GM12878 (cell line): ENCODE measurements at regions not wholly inside any gene's neighbourhood (a gene's known extent, or its start where the extent isn't known, plus 50 kb on each side); places are given as distances from the start of the nearest gene placed in this dataset.

Experiments used
- ATAC-seq: fragments of 200-7000 bp; cut with Tn5 transposase; 3 replicates; pipeline ENCODE4 v1.9.1; 2020; ENCODE audit warnings: mild to moderate bottlenecking, moderate library complexity
- BruUV-seq: library from RNA; stranded (reverse); fragments of 400-500 nt; replicated peaks from 2 replicates; lab custom pipeline; 2021; lab: Mats Ljungman, UMichigan
- CTCF ChIA-PET: fragments of 300-600 bp; sonication (Branson Sonifier 250); formaldehyde crosslinking; extraction: SDS; loops from one replicate; lab custom pipeline; 2021; ENCODE audit warnings: inconsistent platforms; lab: Yijun Ruan, JAX
- POLR2A ChIA-PET: fragments of 350-600 bp; formaldehyde crosslinking; extraction: SDS; loops from one replicate; lab custom pipeline; 2021; ENCODE audit warnings: inconsistent platforms; lab: Charles Lee
- RAD21 ChIA-PET: fragments of 300-600 bp; sonication (Branson Sonifier 250); formaldehyde crosslinking; loops from one replicate; lab custom pipeline; 2023; ENCODE audit warnings: antibody characterized with exemption; ENCODE audit not compliant: unreplicated experiment; lab: Charles Lee
- SMC1A ChIA-PET: fragments of 300-600 bp; sonication (Branson Sonifier 250); formaldehyde crosslinking; loops from one replicate; lab custom pipeline; 2023; ENCODE audit not compliant: unreplicated experiment, uncharacterized antibody; lab: Charles Lee
- DNase-seq: peaks from one replicate; pipeline ENCODE4 v3.0.0-alpha.2; 2011; ENCODE audit warnings: low read depth, low spot score
- FAIRE-seq: peaks from 3 replicates; lab custom pipeline; 2011; peaks lifted over from hg19 to GRCh38; lab: Jason Lieb, UNC
- H2AFZ ChIP-seq: 2 replicates; pipeline ENCODE4 v1.6.0; 2011; ENCODE audit warnings: low read depth, low read length, control low read depth; ENCODE audit not compliant: control insufficient read depth
- H3K27ac ChIP-seq: 2 replicates; pipeline ENCODE4 v1.5.1; 2011; ENCODE audit warnings: control low read depth; ENCODE audit not compliant: control insufficient read depth, insufficient read depth
- H3K27me3 ChIP-seq, 2 experiments: replicated peaks in 1 of 2; 2 replicates each; pipeline versions ENCODE4 v1.6.0 to v1.6.1; 2011; ENCODE audit warnings: low read length in 1 of 2; ENCODE audit not compliant: control insufficient read depth in 2 of 2, insufficient read depth in 2 of 2
- H3K36me3 ChIP-seq, 2 experiments: 2 replicates each; pipeline ENCODE4 v1.5.1; 2011; ENCODE audit warnings: low read length in 1 of 2; ENCODE audit not compliant: control insufficient read depth in 2 of 2, insufficient read depth in 2 of 2
- H3K4me1 ChIP-seq: 2 replicates; pipeline ENCODE4 v1.6.1; 2011; ENCODE audit warnings: mild to moderate bottlenecking, low read length, moderate library complexity, mixed read lengths; ENCODE audit not compliant: control insufficient read depth, insufficient read depth
- H3K4me2 ChIP-seq: 2 replicates; pipeline ENCODE4 v1.6.0; 2011; ENCODE audit warnings: control low read depth; ENCODE audit not compliant: control insufficient read depth, insufficient read depth
- H3K4me3 ChIP-seq: fragments of 200-600 bp; sonication (generic); 2 replicates; pipeline ENCODE4 v1.5.1; 2016
- H3K79me2 ChIP-seq: 2 replicates; pipeline ENCODE4 v1.6.0; 2011; ENCODE audit warnings: low read length; ENCODE audit not compliant: control insufficient read depth, insufficient read depth
- H3K9ac ChIP-seq: 2 replicates; pipeline ENCODE4 v1.8.0; 2011; ENCODE audit warnings: low read length, control low read depth, mixed read lengths; ENCODE audit not compliant: control insufficient read depth, insufficient read depth
- H3K9me3 ChIP-seq: replicated peaks from 3 replicates; pipeline ENCODE4 v1.5.1; 2011; ENCODE audit warnings: mild to moderate bottlenecking, low read length; ENCODE audit not compliant: control insufficient read depth, insufficient read depth
- H4K20me1 ChIP-seq: 2 replicates; pipeline ENCODE4 v1.6.0; 2011; ENCODE audit not compliant: control insufficient read depth, insufficient read depth
- ATF2 ChIP-seq: IDR thresholded peaks from 2 replicates; pipeline ENCODE4 v1.6.1; 2012; ENCODE audit warnings: low read length, inconsistent platforms
- ATF7 ChIP-seq: fragments of 450-650 bp; IDR thresholded peaks from 2 replicates; pipeline ENCODE4 v1.6.1; 2016; ENCODE audit warnings: low read depth, mild to moderate bottlenecking
- BACH1 ChIP-seq: fragments of 450-650 bp; IDR thresholded peaks from 2 replicates; pipeline ENCODE4 v1.6.1; 2017; ENCODE audit warnings: mild to moderate bottlenecking, borderline replicate concordance
- BHLHE40 ChIP-seq, 2 experiments: fragments of 450-650 bp in 1 of 2; IDR thresholded peaks; 2 replicates each; pipeline ENCODE4 v1.6.1; 2011 to 2017; ENCODE audit warnings: low read depth in 2 of 2, borderline replicate concordance in 1 of 2, improper control_type of control experiment in 1 of 2, low read length in 1 of 2, mild to moderate bottlenecking in 1 of 2
- BMI1 ChIP-seq: fragments of 450-650 bp; IDR thresholded peaks from 2 replicates; pipeline ENCODE4 v1.6.1; 2016; ENCODE audit warnings: mild to moderate bottlenecking, moderate library complexity, borderline replicate concordance
- CBX3 ChIP-seq: fragments of 200-600 bp; sonication (generic); IDR thresholded peaks from 2 replicates; pipeline ENCODE4 v1.6.1; 2016; ENCODE audit warnings: low read depth, borderline replicate concordance
- DPF2 ChIP-seq: fragments of 450-650 bp; IDR thresholded peaks from 2 replicates; pipeline ENCODE4 v1.6.1; 2017; ENCODE audit warnings: mild to moderate bottlenecking
- EED ChIP-seq: sonication (generic); IDR thresholded peaks from 2 replicates; pipeline ENCODE4 v1.6.1; 2016; ENCODE audit warnings: antibody characterized with exemption, low read depth
- HDAC6 ChIP-seq: fragments of 200-600 bp; sonication (generic); IDR thresholded peaks from one replicate; pipeline ENCODE4 v1.8.0; 2017; ENCODE audit warnings: antibody characterized with exemption; ENCODE audit not compliant: unreplicated experiment
- IRF5 ChIP-seq: fragments of 450-650 bp; IDR thresholded peaks from 2 replicates; pipeline ENCODE4 v1.6.1; 2017; ENCODE audit warnings: borderline replicate concordance
- KLF5 ChIP-seq: fragments of 450-650 bp; IDR thresholded peaks from 2 replicates; pipeline ENCODE4 v1.6.1; 2014; ENCODE audit warnings: mild to moderate bottlenecking; ENCODE audit not compliant: partially characterized antibody
- NKRF ChIP-seq: fragments of 450-650 bp; conservative IDR thresholded peaks from 2 replicates; pipeline ENCODE4 v1.6.1; 2017; ENCODE audit warnings: mild to moderate bottlenecking, moderate library complexity
- POLR2AphosphoS5 ChIP-seq: IDR thresholded peaks from 2 replicates; pipeline ENCODE4 v1.6.1; 2011; ENCODE audit warnings: mild to moderate bottlenecking, low read length, inconsistent platforms
- SMARCA5 ChIP-seq: fragments of 450-650 bp; IDR thresholded peaks from 2 replicates; pipeline ENCODE4 v1.6.1; 2017; ENCODE audit warnings: mild to moderate bottlenecking
- SREBF1 ChIP-seq: IDR thresholded peaks from 2 replicates; pipeline ENCODE4 v1.6.1; 2012; ENCODE audit warnings: mild to moderate bottlenecking, low read length
- ZNF24 ChIP-seq: fragments of 450-650 bp; IDR thresholded peaks from 2 replicates; pipeline ENCODE4 v1.6.1; 2017; ENCODE audit warnings: antibody characterized with exemption, mild to moderate bottlenecking
- ZZZ3 ChIP-seq: IDR thresholded peaks from 2 replicates; pipeline ENCODE4 v1.6.1; 2011; ENCODE audit warnings: low read depth; ENCODE audit not compliant: control insufficient read depth, insufficient read length
- in situ Hi-C: fragments of 300-500 bp; cut with MboI; formaldehyde crosslinking; loops from 9 replicates; pipeline ENCODE4 v1.14.3; 2018; ENCODE audit warnings: mixed read lengths
- intact Hi-C: fragments of 100-400 bp; cut with micrococcal nuclease; formaldehyde crosslinking; loops from one replicate; pipeline ENCODE4 v1.14.2; 2022; ENCODE audit not compliant: unreplicated experiment

- TF ChIP-seq NKRF (no peak), SREBF1 (no peak), BHLHE40 (IDR thresholded peaks at IDR 0.05; ENCODE audit: borderline replicate concordance in 1 of 2, low read depth in 2 of 2, low read length in 1 of 2) (no peak), BACH1 (no peak), IRF5 (no peak)
These were observed 128.6 kb downstream of the SPATA31D1 start (continued) for GRCh38 chr9:82117026-82117811.

GRCh38 chr9:82122731-82123130, 134.2 kb downstream of the SPATA31D1 start:
- H3K9me3 ChIP-seq = no peaks in the 10 kb centered on the region
- H3K27ac ChIP-seq = no peak overlapping the region
- in situ Hi-C loops = no loop called here
- no peak overlapping the region for H2AFZ ChIP-seq
- no peak for FAIRE-seq
- no peaks in the 10 kb centered on the region for H3K27me3 ChIP-seq
- no peaks in the 10 kb centered on the region for H4K20me1 ChIP-seq
- no peak for TF ChIP-seq EED
- no peak for TF ChIP-seq POLR2AphosphoS5
- TF ChIP-seq SMARCA5 = no peak
- no peak for TF ChIP-seq CBX3
- TF ChIP-seq DPF2 = no peak
- TF ChIP-seq ATF7 = no peak
- TF ChIP-seq ATF2 = no peak
- TF ChIP-seq BMI1 = no peak
- no peak for TF ChIP-seq ZNF24
- TF ChIP-seq HDAC6 = no peak
- no peak for TF ChIP-seq ZZZ3
- no peak for TF ChIP-seq KLF5
- no peaks in the 10 kb centered on the region for H3K36me3 ChIP-seq
- ChIA-PET RAD21 (no interaction called here), POLR2A (no interaction called here), CTCF (interaction anchor here (0.6 kb wide), 1 partner anchor 1033 kb away, joined by 3 read pairs; no protein-coding TSS in a partner anchor), SMC1A (no interaction called here)
- no peaks in the 10 kb centered on the region for H3K4me1 ChIP-seq
- no peaks in the 10 kb centered on the region for H3K79me2 ChIP-seq
- no TSS peak for BruUV-seq
- no peak overlapping the region for H3K4me3 ChIP-seq
- intact Hi-C loops = no loop called here
- no peak for ATAC-seq
- H3K4me2 ChIP-seq = no peak overlapping the region
- DNase-seq = no peak
- no peak overlapping the region for H3K9ac ChIP-seq
